Muscle of arm (tissue), 1 donor: ENCODE measurements at regions not wholly inside any gene's neighbourhood (a gene's known extent, or its start where the extent isn't known, plus 50 kb on each side); places are given as distances from the start of the nearest gene placed in this dataset.

Experiments
- DNase-seq: peaks from one replicate; pipeline ENCODE4 v3.0.0-alpha.2; 2013

DNA sequence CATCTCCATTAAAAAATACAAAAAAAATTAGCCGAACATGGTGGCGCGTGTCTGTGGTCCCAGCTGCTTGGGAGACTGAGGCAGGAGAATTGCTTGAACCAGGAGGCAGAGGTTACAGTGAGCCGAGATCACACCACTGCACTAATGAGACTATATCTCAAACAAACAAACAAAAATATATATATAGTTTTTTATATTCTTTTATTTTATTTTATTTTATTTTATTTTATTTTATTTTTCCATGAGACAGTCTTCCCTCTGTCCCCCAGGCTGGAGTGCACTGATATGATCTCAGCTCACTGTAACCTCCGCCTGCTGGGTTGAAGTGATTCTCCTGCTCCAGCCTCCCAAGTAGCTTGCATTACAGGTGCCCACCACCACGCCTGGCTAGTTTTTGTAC, 79.5 kb downstream of the IRF2BPL start:
- DNase-seq, result no peak

DNA sequence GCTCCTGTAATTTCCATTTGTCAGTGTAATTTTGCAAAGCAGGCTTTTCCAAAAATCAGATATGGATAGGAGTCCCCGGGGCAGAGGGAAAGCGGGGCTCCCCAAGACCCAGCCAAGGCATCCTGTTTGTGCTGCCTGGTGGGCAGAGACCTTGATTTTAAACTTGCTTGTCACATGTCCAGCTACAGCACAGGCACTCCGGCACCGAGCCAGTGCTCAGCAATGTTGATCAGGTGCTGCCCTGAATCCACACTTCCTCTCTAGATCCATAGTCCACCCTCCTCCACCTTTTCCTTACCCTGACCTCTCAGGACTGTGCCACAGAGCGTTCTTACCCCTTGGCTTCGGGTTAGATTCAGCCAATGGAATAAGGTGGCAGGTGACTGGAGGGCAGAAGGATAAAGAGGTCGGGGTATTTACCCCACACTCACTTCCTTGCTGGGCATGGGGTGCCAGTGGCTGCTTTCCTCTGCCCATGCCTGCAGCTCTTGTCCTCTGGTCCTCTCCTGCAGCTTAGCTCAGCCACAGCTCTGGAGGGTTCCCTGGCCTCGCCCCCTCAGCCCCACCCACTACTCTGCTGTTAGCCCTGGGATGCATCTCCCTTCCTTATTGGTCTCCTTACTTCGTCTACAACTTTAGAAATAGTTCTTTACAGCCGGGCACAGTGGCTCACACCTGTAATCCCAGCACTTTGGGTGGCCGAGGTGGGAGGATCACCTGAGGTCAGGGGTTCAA, 80.1 kb downstream of the IRF2BPL start:
- DNase-seq, result no peak

DNA sequence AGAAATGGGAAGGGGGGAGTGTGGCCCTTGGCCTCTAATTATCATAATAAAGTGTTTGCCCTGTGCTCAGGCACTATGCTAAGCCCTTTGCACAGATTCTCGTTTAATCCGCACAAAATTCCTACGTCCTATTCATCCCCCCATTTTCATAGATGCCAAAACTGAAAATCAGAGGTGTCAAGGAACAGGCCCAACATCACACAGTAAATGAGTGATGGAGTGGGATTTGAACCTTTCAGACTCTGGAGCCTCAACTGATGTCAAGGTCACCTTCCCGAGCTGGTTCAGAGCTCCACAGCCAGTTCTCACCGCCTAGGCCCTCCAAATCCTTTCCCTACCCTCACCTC, 80.7 kb downstream of the IRF2BPL start:
- DNase-seq, result no peak

DNA sequence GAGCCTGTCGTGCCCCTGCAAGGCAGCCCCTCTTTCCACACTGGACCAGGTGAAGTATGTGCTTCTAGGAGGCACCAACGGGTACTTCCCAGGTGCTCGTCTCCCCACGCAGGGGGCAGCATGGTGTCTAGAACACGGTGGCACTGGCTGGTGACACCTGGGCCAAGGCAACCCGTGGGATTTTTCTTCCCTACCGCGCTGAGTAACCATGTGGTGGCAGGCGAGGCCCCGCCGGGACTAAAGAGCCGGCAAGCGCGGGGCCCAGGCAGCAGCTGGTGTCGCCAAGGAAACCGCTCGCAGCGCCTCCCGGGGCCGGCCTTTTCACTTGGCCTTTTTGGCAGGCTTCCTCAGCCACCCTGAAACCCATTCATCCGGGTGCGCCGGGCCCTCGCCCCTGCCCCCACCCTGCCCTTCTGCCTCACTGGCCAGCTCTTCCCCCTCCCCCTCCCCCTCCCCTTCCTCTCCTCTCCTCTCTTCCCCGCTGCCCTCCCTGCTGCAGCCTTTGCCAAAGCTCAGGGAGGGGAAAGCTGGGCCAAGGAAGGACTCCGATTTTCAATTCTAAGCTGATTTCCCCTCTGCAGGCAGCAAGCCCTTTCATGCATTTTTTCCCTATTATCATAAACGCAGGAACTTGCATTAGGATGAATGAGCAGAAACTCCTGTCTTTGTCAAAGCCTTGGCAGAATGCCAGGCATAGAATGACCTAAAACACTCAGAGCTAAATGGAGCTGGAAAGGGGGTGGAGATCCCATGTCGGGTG, 81.2 kb downstream of the IRF2BPL start:
- DNase-seq, result peak; percentile 85

DNA sequence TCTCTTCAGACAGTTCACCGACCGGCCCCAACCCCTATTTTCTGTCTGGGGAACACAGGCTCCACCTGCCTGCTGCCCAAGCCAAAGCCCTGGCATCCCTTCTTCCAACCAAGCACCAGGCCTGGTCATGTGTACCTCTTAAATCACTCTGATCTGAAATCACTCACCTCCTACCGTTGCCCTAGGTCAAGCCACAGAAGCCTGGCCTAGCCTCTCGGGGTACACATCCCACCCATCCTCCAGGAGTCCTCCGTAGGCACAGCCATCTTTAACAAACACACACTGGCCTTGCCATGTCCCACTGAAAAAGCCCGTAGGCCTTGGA, 81.8 kb downstream of the IRF2BPL start:
- no peak for DNase-seq

DNA sequence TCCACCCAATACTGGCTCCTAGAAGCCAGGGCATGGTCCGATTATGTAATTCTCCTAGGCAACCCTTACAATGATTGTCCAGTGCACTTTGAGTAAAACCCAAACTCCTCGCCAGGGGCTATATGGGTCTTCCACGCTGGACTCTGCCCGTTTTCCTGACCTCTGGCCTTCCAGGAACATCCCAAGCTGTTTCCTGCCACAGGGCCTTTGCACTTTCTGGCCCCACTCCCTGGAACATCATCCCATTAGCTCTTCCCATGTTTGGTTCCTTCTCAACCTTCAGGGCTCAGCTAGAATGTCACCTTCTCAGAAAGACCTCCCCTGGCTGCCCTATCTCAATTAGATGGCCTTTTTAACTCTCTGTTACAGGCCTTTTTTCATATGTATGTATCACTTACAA, 85.4 kb downstream of the IRF2BPL start:
- no peak for DNase-seq

DNA sequence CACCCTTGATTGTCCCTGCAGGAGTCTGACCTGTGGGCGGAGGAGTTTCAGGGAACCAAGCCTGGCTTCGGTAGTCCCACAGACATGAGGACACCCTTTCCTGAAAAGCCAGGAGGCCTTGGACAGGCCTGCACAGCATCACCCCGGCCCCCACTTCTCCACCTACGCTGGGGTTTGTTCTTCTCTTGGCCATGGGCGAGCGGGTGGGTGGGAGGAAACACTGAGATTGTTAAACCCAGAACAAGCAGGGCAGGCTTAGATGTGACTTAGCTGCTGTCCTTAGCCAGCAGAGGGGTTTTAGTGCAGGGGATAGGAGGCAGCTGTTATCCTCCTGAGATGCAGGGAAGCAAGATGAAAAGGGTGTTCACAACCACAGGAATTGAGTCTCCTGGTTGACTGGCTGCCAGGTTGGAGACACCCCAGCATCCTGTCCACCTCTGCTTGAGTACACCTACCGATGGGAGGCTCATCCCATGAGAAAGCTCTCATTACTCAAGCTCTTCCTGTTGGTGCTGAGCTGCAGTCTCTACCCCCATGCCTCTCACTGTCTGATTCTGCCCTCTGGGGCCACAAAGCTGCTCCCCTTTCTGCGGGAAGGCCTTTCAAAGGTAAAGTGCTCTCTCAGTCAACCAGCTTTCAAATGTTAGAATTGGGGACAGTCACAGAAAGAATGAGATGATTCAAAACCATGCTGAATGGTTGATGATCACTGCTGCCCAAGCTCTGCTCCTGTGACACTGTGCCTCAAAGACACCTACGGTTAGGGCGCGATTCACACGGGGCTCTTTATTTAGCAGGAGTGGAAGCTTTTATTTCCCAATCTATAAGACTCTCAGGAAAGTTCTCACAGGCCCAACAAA, 86.3 kb downstream of the IRF2BPL start:
- DNase-seq, result no peak

DNA sequence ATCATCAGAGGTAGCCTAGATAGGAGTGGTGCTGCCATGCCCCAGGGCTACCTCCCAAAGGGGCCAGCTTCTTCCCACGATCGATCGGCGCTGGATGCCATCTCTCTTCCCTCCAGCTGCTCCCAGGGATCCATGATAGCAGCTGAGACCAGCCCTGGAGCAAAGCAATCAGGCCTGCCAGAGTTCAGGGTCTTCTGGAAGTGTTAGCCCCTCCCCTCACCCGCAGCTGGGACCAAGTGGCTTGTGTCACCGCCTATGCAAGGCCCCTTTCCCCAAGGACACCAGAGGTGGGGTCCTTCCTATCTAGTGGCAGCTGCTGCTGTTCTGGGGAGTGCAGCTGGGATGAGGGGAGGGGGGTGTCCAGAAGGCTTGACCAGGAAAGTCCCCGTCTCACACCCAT, 87.0 kb downstream of the IRF2BPL start:
- no peak for DNase-seq

DNA sequence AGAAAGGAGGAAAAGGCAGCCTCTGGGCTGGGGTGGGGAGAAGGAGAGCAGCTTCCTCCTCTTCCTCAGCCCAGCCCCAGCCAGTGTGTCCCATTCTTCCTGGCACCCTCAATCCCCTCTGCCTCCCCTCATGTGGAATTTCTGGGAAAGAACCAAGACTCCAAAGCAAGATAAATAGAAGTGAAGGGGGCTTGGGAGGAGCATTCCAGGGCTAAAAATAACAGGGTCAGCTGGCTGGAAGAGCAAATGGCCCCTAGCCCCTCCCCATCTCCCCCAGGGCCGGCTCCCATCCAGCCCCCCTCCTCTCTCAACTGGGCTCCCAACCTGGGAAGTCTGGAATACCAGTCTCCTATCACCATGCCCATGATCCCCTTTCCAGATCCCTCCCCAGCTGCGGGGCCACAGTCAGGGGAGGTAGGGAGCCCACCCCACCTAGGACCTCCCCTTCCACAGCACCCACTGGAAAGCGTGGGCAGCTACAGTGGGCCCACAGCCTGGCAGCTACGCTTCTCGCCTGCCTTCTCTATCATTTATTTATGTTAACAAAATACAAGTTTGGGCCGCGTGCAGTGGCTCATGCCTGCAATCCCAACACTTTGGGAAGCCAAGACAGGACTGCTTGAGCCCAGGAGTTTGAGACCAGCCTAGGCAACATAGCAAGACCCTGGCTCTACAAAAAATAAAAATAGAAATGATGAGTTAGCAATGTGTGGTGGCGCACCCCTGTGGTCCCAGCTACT, 88.3 kb downstream of the IRF2BPL start:
- DNase-seq, result no peak

DNA sequence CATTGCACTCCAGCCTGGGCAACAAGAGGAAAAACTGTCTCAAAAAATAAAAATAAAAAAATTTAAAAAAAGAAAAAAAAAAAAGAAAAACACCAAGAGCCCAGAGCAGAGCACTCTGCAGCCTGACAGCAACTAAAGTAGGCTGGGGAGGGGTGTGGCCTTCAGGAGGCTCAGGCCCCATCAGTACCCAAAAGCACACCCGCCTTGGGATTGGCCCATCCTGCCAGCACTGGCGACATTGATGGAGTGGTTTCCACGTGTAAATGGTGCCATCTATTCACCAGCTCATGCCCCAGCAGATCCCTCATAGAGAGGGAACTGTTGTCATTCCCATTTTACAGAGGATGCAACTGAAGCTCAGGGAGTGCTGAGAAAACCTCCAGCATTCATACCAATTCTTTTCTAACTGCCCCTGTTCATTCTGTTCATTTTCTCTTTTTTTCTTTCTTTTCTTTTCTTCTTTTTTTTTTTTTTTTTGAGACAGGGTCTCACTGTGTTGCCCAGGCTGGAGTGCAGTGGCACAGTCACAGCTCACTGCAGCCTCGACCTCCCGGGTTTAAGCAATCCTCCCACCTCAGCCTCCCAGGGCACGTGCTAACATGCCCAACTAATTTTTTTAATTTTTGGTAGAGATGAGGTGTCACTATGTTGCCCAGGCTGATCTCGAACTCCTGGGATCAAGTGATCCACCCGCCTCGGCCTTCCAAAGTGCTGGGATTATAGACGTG, 89.3 kb downstream of the IRF2BPL start:
- no peak for DNase-seq

DNA sequence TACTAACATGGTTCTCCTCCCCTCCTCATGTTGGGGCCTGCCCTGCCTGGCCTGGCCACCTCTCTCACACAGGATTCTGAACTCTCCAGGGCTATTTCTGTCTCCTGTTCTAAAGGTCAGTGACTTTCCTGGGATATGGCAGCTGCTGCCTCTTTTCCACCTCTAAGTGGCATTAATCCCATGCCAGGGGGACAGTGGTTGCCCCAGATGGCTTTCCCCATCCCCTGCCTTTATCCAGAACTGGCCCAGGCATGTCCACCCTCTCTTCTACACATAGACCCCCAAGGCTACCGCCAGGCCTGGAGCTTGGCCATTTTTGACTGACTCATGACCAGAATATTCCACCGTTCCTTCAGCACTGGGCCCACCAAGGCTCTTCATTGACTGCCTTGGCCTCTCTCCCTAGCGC, 90.4 kb downstream of the IRF2BPL start:
- DNase-seq, result no peak

DNA sequence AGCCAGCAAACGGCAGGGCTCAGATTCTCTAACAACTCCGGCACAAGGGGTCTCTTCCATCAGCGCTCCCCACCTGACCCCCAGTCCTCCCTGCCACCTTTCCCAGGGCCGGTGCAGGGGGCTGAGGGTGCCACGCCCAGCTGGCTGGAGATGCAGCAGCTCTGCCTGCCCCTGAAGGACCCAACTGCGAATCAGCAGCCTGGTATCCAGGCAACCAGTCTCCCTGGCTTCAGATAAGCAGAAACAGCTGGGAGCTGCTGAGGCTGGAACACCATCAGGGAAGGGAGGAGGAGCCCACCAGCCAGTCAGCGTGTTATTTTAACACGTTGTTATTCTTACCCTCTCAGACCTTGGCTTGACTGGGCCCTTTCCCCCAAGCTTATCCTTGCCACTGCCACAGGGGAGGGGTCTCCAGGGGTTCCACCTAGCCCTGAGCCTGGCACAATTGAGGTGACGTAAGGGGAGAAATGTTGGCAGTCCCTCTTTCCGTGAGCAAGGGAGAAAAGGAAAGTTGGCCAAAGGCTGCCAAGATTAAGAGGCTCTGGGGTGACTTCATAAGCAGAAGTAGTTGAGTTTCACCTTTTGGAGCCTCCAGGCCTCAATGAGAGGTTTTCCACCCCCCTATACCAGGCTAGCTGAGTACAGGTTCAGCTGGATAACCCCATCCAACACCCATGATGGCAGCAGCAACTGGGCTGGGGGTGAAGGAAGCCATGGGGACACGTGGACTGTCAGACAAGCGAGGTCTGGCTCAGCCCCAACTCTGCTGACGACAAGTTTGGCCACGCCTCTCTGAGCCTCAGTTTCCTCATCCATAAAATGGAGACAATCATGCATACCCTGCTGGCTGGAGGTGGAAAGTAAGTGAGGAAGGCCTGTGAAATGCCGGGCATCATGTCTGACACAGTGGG, 91.1 kb downstream of the IRF2BPL start:
- DNase-seq, result peak; percentile 91

DNA sequence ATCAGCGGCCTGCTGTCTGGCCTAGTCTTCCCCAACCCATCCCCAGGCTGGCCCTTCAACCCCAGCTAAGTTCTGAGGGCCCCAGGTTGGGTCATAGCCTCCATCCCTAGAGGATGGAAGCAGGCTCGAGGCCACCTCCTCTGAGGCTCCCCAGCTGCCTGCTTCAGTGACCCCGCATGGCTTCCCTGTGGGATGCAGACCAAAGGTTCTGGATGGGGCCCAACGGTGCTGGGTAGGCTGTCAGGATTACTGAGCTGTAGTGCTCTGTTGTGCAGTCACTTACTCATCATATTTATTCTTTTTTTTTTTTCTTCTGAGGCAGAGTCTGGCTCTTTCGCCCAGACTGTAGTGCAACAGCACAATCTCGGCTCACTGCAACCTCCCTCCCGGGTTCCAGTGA, 92.0 kb downstream of the IRF2BPL start:
- DNase-seq, result no peak

DNA sequence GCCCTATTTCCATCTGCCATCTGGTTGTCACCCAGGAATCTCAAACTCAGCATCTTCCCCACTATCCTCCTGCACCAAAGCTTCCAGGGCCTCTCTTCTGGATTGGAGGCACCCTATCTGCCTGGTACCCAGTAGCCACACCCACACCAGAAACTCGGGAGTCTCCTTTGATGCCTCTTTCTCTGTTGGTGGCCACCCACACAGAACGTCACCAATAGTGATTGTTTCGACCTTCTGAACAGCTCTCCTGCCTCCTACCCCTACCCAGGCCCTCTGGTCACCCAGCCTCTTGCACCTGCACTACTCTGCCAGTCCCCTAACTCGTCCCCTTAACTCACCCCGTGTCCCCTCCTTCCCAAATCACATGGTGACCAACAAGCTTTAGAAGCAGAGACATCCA, 95.0 kb downstream of the IRF2BPL start:
- no peak for DNase-seq

DNA sequence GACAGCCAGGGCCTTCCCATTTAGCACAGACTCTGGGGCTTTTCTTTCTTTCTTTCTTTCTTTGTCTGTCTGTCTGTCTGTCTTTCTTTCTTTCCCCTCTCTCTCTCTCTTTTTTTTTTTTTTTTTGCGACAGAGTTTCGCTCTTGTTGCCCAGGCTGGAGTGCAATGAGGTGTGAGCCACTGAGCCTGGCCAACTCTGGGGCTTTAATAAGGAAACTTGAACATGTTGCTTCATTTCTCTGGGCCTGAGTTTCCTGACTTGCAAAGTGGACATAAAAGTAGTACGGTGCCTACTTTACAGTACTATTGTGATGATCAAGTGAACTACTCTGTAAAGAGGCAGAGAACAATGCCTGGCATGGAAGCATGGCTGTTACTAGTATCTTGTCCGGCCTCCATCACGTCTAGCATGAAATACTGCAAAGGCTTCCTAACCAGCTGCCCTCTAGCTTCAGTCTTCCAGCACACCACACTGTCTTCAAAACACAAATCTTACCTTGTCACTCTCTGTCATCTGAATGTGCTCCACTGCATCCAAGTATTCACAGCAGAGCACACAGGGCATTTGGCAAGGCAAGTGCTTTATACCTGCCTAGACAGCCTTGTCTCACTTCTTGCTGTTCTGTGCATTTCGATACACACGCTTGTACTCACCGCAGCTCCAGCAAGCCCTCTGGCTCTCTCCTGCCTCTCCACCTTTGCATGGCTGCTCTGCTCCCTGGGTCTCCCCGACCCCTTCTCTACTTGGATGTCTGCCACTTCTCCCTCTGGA, 96.7 kb downstream of the IRF2BPL start:
- no peak for DNase-seq

DNA sequence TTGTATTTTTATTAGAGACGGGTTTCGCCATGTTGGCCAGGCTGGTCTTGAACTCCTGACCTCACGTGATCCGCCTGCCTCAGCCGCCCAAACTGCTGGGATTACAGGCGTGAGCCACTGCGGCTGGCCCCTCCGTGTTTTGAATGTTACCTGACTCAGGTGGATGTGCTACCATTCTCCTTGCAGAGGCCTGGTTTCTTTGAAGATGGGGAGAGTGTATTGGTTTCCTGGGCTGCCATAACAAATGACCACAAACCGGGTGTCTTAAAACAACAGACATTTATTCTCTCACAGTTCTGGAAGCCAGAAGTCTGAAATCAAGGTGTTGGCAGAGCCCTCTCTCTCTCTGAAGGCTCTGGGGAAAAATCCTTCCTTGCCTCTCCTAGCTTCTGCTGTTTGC, 98.0 kb downstream of the IRF2BPL start:
- DNase-seq, result no peak

DNA sequence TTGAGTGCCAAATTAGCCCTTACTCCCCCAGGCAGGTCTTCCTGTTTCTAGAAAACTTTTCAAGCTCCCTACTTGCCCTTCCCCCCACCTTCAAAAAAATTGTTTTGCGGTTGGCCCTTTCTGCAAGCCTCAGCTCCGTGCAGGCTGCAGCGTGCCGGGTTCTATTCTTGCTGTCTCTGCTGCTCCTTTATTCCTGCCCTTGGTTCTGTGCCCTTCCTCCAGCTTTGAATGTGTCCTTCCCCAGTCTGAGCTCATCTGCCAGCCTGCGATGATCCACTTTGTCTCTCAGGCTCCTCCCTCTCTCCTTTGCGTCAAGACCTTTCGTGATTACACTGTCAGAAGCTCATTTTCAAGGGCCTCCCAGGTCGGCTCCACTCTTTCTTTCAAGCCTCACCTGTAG, 98.6 kb downstream of the IRF2BPL start:
- DNase-seq, result no peak

DNA sequence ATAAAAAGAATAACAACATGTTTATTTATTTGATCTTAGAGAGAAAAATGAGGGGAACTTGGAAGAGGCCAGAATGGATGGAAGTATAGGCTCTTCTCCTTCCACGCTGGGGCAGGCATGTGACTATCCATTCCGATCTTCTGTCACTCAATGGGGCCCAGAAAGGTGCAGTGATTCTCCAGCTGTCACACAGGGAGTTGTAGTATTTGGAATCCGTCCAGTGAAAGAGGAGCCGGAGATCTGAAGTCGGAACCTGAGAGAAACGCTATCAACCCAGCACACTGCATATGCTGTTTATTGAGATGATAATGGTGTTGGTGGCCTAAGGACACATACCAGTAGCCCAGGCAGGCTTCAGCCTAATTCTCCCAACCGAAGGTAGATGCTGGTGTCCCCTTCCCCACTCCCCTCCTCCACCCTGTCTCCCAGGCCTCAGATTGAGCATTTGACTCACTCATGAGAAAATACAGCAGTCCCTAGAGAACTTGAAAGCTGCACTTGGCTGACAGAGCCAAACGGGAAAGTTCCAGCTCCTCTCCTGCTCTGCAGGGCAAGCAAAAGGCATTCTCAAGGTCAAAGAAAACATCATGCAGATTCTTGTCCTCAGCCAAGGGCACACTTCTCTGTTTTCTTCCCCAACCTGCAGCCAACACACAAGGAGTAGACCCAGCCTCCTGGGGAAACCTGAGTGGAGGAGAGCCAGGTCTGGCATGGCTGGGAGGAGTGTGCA, 100.4 kb downstream of the IRF2BPL start:
- no peak for DNase-seq
